GM19372 (cell line): ENCODE measurements at regions not wholly inside any gene's neighbourhood (a gene's known extent, or its start where the extent isn't known, plus 50 kb on each side); places are given as distances from the start of the nearest gene placed in this dataset.
A peak's percentile ranks its signal among the peaks of the same experiment; 100 is the strongest.

Source experiments
- ATAC-seq: cut with Tn5 transposase; IDR thresholded peaks from one replicate; pipeline ENCODE4 v1.9.1; 2021; ENCODE audit warnings: mild to moderate bottlenecking, low read depth, moderate library complexity; ENCODE audit not compliant: unreplicated experiment

GRCh38 chr3:3689601-3690375 is 109.4 kb upstream of the LRRN1 start:
- no peak for ATAC-seq

GRCh38 chr3:3686907-3687648 is 112.2 kb upstream of the LRRN1 start:
- no peak for ATAC-seq

DNA sequence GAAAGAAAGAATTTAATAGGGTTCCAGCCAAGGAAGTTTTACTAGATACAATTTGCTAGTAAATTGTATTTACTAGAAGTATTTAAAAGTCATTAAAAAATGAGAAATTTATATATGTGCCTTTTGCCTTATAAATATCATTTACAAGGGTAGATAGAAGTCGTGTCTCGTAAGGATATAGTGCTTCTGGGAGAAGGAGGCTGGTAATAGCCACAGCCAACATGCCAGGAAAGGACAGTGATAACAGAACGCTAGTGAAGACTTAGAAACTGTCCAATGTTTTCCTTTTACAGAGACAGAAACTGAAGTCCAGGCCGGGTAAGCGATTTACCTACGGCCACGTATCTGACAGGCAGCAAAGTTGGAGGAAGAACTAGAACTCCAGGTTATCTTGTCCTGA is 113.5 kb upstream of the LRRN1 start:
- no peak for ATAC-seq

DNA sequence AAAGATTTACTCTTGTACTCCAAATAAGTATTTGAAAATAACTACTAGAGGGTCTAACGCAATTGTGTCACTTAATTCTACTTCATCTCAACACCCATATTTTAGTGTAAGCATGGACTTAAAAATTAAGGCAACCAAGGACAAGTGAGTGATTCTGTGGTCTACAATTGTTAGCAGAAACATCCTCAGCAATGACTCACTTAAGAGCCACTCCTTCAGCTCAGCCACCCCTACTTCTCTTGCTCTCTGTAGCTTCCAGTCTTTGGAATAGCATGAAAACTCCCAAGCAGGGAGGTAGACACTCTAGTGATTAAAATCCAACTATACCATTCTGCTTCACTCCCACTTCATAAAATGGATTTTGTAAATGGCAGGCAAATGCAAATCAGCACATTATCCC is 116.0 kb upstream of the LRRN1 start:
- ATAC-seq, result no peak

DNA sequence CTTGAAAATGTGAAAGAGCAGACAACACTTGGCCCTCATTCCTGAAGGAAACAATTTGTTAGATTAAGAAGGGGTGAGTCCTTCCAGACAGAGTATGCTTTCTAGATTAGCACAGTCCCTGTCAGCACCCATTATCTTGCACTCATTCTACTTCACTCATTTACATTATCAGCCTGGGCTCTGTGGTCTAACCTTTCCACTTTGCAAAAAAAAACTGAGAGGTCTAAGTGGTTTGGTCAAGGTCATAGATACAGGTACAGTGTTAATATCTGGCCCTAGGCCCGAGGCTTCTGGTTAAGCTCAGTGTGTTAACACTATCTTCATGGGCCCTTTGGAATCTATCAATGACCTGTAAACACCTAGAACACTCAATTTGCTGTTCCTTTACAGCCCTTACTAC is 123.4 kb upstream of the LRRN1 start:
- ATAC-seq, result no peak

DNA sequence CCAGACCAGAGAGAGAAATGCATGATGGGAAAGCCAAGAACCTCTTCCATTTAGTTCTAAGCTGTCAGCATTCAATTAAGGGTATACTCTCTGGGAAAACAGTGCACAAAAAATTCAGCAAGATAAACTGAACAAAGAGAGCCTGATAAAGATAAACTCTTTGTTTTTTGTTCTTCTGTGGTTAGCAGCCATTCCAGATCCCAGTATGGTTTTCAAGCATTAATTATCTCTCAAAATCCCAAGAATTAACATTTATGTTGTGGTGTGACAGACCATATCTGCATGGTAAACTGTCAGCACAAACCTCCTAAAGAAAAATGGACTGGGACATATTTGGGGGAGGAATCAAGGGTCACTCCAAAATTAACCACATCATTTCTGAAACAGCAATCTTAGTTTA is 124.0 kb upstream of the LRRN1 start:
- no peak for ATAC-seq

- ATAC-seq, result peak; percentile 98
These were observed 132.6 kb upstream of the LRRN1 start for GRCh38 chr3:3666664-3667063.

- ATAC-seq, result peak; percentile 30
These were observed 133.1 kb upstream of the LRRN1 start for GRCh38 chr3:3665961-3666640.

DNA sequence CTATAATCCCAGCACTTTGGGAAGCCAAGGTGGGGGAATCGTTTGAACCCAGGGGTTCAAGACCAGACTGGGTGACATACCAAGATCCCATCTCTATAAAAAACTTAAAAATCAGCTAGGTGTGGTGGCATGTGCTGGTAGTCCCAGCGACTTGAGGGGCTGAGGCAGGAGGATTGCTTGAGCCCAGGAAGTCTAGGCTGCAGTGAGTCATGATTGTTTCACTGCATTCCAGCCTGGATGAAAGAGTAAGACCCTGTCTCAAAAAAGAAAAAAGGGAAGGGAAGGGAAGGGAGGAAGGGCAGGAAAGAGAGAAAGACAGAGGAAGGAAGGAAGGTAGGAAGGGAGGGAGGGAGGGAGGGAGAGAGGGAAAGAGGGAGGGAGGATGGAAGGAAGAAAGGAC is 133.7 kb upstream of the LRRN1 start:
- no peak for ATAC-seq

- ATAC-seq, result no peak
These were observed 134.3 kb upstream of the LRRN1 start for GRCh38 chr3:3664935-3665334.

GRCh38 chr3:3662610-3663009 is 136.6 kb upstream of the LRRN1 start:
- no peak for ATAC-seq

- ATAC-seq, result no peak
These were observed 144.3 kb upstream of the LRRN1 start for GRCh38 chr3:3654916-3655315.

GRCh38 chr3:3648988-3649679 is 150.1 kb upstream of the LRRN1 start:
- ATAC-seq, result no peak

DNA sequence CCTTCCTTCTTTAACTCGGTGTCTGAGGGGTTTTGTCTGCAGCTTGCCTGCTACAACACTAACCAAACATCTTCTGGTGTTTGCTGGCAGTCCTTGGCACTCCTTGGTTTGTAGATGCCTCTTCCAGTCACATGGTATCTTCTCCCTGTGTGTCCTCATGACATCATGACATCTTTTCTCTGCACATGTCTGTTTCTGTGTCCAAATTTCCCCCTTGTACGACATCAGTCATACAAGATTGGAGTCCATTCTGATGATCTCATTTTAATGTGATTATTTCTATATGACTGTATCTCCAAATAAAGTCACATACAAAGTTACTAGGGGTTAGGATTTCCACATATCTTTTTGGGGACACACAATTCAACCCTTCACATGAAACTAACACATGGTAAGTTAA is 152.3 kb upstream of the LRRN1 start:
- ATAC-seq, result no peak

GRCh38 chr3:3646103-3646844 is 153.0 kb upstream of the LRRN1 start:
- ATAC-seq, result peak; percentile 93

GRCh38 chr3:3641877-3642455 is 157.3 kb upstream of the LRRN1 start:
- ATAC-seq, result no peak

DNA sequence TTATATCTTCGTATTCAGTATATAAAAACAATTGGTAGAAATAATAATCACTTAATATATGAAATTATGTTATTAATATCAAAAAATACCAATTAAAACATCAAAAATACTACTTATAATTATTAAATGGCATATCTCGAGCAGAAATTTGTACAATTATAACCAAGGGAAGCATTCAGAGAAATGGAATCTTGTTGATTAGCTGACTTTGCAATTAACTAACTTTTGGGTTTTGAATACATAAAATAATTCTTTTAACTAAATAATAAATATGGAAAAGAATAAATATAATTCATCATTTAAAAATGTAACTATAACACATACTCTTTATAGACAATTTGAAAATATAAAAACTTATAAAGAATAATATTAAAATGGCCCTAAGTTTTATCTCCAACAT is 160.2 kb upstream of the LRRN1 start:
- ATAC-seq, result no peak

- no peak for ATAC-seq
These were observed 162.4 kb upstream of the LRRN1 start for GRCh38 chr3:3636815-3637214.

- ATAC-seq, result no peak
These were observed 164.1 kb upstream of the LRRN1 start for GRCh38 chr3:3635109-3635508.

- no peak for ATAC-seq
These were observed 164.9 kb upstream of the LRRN1 start for GRCh38 chr3:3634326-3634725.
